Brain microvascular endothelial cell (primary cell): ENCODE measurements at regions not wholly inside any gene's neighbourhood (a gene's known extent, or its start where the extent isn't known, plus 50 kb on each side); places are given as distances from the start of the nearest gene placed in this dataset.

Source experiments
- DNase-seq: peaks from one replicate; pipeline ENCODE4 v3.0.0-alpha.2; 2020
- H3K27ac ChIP-seq: fragments of 250-450 bp; sonication (Bioruptor Pico); 2 replicates; pipeline ENCODE4 v1.5.1; 2020; ENCODE audit warnings: mild to moderate bottlenecking, moderate library complexity
- H3K27me3 ChIP-seq: fragments of 250-450 bp; sonication (Bioruptor Pico); replicated peaks from 2 replicates; pipeline ENCODE4 v1.5.1; 2020; ENCODE audit warnings: mild to moderate bottlenecking
- H3K36me3 ChIP-seq: fragments of 250-450 bp; sonication (Bioruptor Pico); replicated peaks from 2 replicates; pipeline ENCODE4 v1.5.1; 2020; ENCODE audit warnings: mild to moderate bottlenecking
- H3K4me3 ChIP-seq: 2 replicates; pipeline ENCODE4 v1.5.1; 2011; ENCODE audit warnings: low read depth, mild to moderate bottlenecking, control low read depth, low read length, moderate library complexity
- CTCF ChIP-seq: IDR thresholded peaks from 2 replicates; pipeline ENCODE4 v1.5.1; 2011; ENCODE audit warnings: low read depth, mild to moderate bottlenecking, moderate library complexity, low read length, control low read depth, inconsistent platforms; ENCODE audit errors: missing control alignments
- in situ Hi-C: cut with HindIII; loops from 2 replicates; pipeline ENCODE4 v1.10.0; 2017; ENCODE audit warnings: low sequenced_read_pairs, low pct_ligation_motif_present

DNA sequence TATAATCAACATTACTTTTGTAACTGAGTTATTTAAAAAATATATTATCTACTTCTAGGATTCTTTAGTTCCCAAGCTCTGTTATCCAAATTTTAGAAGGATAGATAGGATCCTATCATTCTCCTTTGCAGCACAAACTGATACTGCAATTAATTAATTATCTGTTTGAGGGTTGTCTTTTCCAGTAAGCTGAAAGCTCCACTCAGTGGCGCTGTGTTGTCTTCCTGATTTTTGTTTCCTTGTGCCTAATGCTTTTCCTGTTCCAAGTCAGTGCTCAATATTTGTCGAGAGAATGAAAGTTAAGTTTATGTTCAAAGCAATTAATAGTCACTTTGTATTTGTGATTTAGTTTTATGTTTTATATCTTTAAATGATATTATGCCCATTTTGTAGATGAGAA, 107.4 kb upstream of the ANK2 start:
- H3K27me3 ChIP-seq = peaks cover 2% of the 10 kb centered on the region
- no peak for DNase-seq
- TF ChIP-seq CTCF = peak; percentile 9
- in situ Hi-C loops = no loop called here
- H3K4me3 ChIP-seq = no peak overlapping the region
- no peak overlapping the region for H3K27ac ChIP-seq
- H3K36me3 ChIP-seq = no peaks in the 10 kb centered on the region

DNA sequence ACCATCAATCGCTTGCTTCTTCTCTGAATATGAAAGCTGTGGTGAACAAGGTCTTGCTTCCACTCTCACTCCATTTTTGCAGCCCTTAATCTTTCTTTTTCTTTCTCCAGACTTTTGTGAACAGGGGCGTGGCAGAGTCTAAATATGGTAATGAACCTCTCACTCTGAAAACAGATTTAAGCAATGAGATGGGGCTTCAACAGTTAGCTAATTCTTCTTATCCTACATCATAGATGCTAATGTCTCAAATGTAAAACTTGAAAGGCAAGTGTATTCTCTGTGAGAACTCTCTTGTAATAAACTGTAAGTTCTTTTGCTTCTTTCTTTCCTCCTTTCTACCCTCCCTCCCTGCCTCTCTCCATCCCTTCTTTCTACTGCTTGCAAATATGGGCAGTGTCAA, 106.5 kb upstream of the ANK2 start:
- Histone ChIP-seq H3K27ac (no peak overlapping the region), H3K4me3 (no peak overlapping the region), H3K27me3 (peaks cover 2% of the 10 kb centered on the region), H3K36me3 (no peaks in the 10 kb centered on the region)
- in situ Hi-C loops = no loop called here
- TF ChIP-seq CTCF = no peak
- DNase-seq = no peak

DNA sequence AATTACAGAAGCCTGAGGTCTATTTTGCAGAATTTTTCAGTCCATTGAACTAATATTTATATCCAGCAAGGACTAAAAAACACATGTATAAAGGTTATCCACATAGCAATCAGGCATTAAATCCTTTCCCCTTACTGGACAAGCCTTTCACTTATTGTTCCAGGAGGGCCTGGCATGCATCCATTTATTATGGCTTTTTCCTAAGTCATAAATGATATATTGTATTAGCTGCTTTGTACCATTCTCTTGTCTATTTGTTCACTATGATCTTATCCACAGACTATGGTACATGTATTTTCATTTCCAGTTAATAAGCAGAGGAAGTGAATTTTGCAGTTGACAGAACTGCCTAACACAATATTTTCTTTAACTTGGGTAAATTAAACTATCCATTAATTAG, 105.4 kb upstream of the ANK2 start:
- no peak for DNase-seq
- Histone ChIP-seq H3K27me3 (peaks cover 2% of the 10 kb centered on the region), H3K4me3 (no peak overlapping the region), H3K36me3 (no peaks in the 10 kb centered on the region), H3K27ac (no peak overlapping the region)
- in situ Hi-C loops = no loop called here
- TF ChIP-seq CTCF = no peak

DNA sequence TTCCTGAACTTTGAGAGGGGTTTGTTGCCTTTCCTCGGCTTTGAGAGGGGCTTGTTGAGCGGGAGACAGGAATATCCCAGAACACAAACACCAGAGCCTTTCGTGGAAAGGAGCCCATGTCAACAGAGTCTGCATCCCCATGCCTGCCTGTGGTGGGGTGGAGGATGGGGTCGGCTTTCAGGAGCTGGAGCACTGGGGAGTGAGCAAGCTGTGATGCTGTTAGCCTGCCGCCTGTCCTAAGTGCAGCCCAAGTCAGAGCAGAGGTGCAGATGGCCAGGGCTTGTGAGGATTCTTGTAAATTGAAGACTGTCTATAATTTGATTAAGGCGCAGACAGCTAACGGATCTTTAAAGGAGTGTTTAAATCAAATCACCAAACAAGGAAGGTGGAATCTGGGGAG, 103.3 kb upstream of the ANK2 start:
- H3K27me3 ChIP-seq = peaks cover 2% of the 10 kb centered on the region
- H3K36me3 ChIP-seq = no peaks in the 10 kb centered on the region
- H3K4me3 ChIP-seq = no peak overlapping the region
- DNase-seq = no peak
- TF ChIP-seq CTCF = no peak
- no peak overlapping the region for H3K27ac ChIP-seq
- in situ Hi-C loops = no loop called here

DNA sequence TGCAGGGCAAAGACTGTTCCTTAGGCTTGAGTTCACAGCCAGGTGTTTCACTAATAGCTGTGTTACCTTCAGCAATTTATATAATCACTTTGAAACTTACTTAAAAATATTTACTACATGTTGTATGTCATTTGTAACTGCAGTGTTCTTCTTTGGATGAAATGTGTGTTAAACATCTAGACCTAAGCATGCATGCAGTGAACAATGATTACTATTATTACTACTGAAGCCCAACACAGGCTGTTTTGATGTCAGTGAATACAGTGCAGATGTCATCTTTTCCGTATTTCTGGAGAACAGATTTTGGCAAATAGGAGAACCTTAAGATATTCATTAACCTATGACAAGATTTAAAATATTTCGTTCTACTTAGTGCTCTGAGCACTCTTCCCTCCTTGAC, 101.8 kb upstream of the ANK2 start:
- DNase-seq = no peak
- H3K27me3 ChIP-seq = peaks cover 2% of the 10 kb centered on the region
- H3K36me3 ChIP-seq = no peaks in the 10 kb centered on the region
- in situ Hi-C loops = no loop called here
- TF ChIP-seq CTCF = no peak
- no peak overlapping the region for H3K27ac ChIP-seq
- no peak overlapping the region for H3K4me3 ChIP-seq
